Erythroblast (primary cell): ENCODE measurements at regions not wholly inside any gene's neighbourhood (a gene's known extent, or its start where the extent isn't known, plus 50 kb on each side); places are given as distances from the start of the nearest gene placed in this dataset.

Experiments used
- GATA1 ChIP-seq: IDR thresholded peaks from 2 replicates; pipeline ENCODE4 v1.6.1; 2011; ENCODE audit warnings: low read depth, mild to moderate bottlenecking, control low read depth, low read length, moderate library complexity
- POLR2A ChIP-seq: IDR thresholded peaks from 2 replicates; pipeline ENCODE4 v1.6.1; 2011; ENCODE audit warnings: mild to moderate bottlenecking, low read length

GRCh38 chr6:45739058-45739457 lies 276.6 kb downstream of the CLIC5 start:
- TF ChIP-seq POLR2A (no peak), GATA1 (no peak)
